ES-I3 (cell line): ENCODE measurements at regions not wholly inside any gene's neighbourhood (a gene's known extent, or its start where the extent isn't known, plus 50 kb on each side); places are given as distances from the start of the nearest gene placed in this dataset.

Experiments
- H3K36me3 ChIP-seq: 2 replicates; pipeline ENCODE4 v1.6.1; 2013; ENCODE audit warnings: mild to moderate bottlenecking, low read length, control low read depth, moderate library complexity; ENCODE audit not compliant: insufficient read depth
- H3K4me1 ChIP-seq: 2 replicates; pipeline ENCODE4 v1.6.1; 2013; ENCODE audit warnings: mild to moderate bottlenecking, control low read depth, low read length; ENCODE audit not compliant: insufficient read depth
- H3K9ac ChIP-seq: 2 replicates; pipeline ENCODE4 v1.6.1; 2013; ENCODE audit warnings: low read depth, mild to moderate bottlenecking, low read length, moderate library complexity
- H3K9me3 ChIP-seq: 2 replicates; pipeline ENCODE4 v1.6.1; 2013; ENCODE audit warnings: mild to moderate bottlenecking, low read length, moderate library complexity; ENCODE audit not compliant: control insufficient read depth, insufficient read depth

DNA sequence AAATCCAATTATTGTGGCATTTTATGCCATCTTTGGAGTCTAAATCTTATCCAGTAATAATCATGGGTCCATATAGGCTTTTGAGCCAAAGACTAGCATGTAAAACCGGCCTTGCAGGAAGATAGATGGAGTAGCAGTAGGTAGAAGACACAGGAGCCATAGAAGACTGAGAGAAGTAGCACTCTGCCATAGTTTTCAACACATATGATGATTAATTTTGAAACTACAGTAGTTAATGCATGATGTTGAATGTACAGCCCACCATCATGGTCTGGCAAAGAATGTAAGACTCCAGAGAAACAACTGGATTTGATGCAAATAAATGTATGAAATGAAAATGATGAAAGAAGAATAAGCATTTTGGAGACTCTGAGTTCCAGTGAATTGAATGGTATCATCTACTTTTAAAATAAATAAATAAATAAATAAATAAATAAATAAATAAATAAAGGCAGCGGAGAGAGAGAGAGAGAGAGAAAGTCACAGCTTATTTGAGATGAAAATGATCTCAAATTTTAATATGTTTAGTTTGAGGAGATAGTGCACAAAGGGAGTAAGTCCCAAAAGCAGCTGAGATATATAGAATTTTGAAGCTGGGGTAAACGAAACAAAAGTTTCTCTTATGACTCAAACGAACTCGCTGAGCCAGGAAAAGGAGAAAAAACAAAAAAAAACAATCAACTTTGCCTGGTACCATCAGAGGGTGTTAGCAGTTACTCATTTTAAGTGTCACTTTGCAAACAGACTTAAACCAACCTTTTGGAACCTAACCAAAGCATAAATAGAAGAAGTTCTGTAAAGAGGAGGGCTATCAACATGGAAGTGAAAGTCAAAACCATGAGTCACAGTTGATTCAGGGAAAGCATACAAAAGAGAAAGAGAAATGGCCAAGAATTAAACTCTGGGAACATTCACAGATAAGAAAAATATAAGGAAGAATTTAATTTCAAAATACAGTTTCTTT, 388.7 kb downstream of the CETN3 start:
- Histone ChIP-seq H3K9ac (no peak overlapping the region; the same call in 1 of the 2 replicates), H3K4me1 (peaks cover 14% of the 10 kb centered on the region), H3K36me3 (no peaks in the 10 kb centered on the region), H3K9me3 (no peaks in the 10 kb centered on the region)

DNA sequence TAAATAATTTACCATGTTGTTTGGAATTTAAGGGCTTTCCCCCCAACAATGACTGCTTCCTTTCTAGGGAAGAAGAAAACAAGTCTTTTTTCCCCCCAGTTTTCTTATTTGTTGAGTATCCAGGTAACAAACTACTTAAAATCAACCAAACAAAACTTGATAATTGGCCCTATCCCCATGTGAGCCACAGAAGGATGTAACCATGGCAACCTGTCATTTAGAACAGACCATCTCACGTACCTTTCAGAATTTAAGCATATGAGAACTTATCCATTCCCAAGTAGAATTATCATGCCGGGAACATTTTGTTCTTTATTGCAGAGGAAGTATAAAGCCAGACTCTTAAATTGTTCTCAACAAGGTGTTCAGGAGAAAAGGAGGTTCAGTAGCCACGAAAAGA, 392.3 kb downstream of the CETN3 start:
- Histone ChIP-seq H3K9me3 (no peaks in the 10 kb centered on the region), H3K4me1 (peaks cover 28% of the 10 kb centered on the region), H3K36me3 (no peaks in the 10 kb centered on the region), H3K9ac (no peak overlapping the region)

DNA sequence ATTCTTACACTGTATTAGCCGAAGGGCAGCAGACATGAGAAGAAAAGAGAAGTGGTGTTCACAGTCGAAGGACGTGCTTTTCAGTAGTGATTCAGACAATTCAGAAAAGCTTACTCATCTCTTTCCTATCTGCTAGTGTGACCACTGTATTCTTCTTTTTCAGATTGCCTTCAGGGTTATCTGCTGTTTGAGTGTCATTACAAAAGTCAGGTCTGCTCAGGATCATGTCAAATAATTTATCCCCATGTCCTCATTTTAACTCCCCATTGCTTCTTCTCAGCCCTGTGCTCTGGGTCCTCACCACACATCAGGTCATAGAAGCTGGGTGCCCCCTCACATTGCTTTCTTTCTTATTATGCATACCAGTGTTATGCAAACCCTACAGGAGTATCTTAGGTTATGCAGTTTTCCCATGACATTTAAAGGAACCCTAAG, 394.0 kb downstream of the CETN3 start:
- Histone ChIP-seq H3K9ac (no peak overlapping the region), H3K36me3 (no peaks in the 10 kb centered on the region), H3K4me1 (peaks cover 28% of the 10 kb centered on the region), H3K9me3 (no peaks in the 10 kb centered on the region)

DNA sequence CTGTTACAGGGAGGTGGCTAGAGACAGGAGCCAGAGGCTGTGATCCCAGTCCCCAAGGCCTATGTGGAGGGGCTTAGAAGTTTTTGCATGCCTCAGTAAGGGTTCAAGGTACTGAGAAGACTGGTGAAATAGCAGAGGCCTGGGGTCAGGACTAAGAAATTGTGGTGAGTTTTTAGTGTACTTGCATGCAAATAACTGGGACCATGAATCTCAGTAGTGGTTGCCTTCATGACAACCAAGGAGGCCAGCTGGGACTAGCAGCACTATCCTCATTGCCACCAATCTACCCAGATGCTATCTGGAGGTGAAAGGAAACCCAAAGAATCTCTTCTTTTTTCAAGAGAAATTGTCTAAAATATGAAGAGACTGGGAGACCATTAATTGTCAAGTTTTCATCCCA, 395.1 kb downstream of the CETN3 start:
- H3K36me3 ChIP-seq = no peaks in the 10 kb centered on the region
- H3K9me3 ChIP-seq = no peaks in the 10 kb centered on the region
- no peak overlapping the region for H3K9ac ChIP-seq
- peaks cover 28% of the 10 kb centered on the region for H3K4me1 ChIP-seq

DNA sequence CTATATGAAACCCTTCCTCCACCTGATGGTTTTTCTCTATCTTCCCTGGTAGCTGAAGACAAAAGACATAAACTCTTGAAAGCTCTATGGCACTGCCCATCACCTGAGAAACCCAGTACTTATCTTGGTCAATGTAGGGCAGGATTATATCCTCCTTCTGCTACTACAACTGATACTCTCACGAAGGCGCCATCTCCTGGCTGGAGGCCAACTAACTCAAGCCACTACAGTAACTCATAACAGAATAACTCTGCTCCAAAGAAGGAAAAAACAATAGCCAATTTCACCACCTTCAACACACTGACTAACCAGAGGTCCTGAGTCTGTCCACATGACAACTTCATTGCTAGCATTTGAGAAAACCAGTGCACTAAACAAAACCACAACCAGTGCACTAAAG, 409.2 kb downstream of the CETN3 start:
- Histone ChIP-seq H3K4me1 (no peaks in the 10 kb centered on the region), H3K9ac (no peak overlapping the region), H3K9me3 (no peaks in the 10 kb centered on the region), H3K36me3 (no peaks in the 10 kb centered on the region)

DNA sequence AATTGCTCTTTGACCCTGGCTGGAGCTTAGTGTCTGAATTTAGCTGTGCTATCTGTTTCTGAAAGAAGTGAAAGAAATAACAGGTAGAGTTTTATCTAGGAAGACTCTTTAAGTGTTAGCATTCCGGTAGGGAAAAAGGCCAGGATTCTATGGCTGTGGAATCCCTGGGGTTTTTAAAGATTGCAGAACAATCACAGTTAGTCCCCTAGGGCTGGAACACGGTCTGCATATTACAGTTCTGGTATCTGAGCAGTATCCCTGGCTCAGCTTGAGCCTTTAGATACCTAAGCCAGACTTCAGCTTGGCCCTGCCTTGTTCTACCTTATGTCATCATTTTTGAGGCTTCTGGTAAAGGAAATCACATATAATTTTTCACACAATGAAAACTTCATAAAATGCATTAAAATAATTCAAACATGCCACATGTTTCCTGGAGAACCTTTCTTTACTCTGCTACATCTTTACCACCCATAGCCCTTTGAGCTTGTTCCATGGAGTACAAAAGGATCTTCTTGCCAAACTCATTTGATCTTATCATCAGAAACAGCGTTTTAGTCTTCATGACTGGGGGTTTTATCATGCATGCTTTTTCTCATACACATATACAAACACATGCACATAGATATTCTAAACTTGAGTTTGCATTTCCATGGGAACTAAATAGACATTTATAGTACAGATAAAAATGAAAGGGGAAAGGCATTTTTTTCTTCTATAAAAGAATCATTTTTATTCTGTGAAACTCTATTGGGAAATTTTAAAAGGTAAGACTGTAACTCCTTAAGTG, 410.8 kb downstream of the CETN3 start:
- Histone ChIP-seq H3K36me3 (no peaks in the 10 kb centered on the region), H3K9ac (no peak overlapping the region), H3K4me1 (no peaks in the 10 kb centered on the region), H3K9me3 (no peaks in the 10 kb centered on the region)

DNA sequence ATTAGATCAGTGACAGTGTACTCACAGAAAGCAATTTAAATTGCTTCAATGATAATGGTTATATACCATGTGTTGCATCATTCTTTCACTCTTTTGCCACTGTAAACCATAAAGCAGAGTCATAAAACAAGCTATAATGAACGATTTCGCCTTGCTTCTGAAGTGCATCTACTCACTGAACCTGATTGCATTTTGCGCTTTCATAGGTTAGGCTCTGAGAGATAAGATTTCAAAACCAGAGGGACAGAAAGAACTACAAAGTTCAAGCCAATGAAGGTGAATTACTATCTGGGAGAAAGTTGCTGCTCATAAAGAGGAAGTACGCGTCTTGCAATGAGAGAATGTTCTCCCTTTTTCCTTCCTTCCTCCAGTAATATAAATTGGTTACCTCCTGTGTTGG, 412.7 kb downstream of the CETN3 start:
- no peaks in the 10 kb centered on the region for H3K9me3 ChIP-seq
- no peaks in the 10 kb centered on the region for H3K36me3 ChIP-seq
- no peaks in the 10 kb centered on the region for H3K4me1 ChIP-seq
- H3K9ac ChIP-seq = no peak overlapping the region

DNA sequence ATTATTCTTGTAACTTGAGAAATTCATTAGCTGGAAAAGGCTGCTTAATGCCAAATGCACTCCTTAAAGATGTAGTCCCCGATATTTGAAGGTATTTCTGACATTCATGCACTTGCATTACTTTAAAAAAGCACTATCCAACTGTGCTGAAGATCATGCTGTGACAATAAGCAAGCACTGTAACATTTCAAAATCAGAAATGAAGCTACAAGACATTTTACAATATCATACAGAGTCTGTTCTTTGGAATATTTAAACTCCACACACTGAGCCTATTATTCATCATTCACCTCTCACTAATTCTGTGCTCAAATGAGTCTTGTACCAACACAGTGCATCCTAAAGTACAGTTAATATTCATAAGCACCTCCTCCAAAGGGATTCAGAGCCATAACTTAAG, 413.2 kb downstream of the CETN3 start:
- H3K36me3 ChIP-seq = no peaks in the 10 kb centered on the region
- no peaks in the 10 kb centered on the region for H3K9me3 ChIP-seq
- no peaks in the 10 kb centered on the region for H3K4me1 ChIP-seq
- no peak overlapping the region for H3K9ac ChIP-seq

DNA sequence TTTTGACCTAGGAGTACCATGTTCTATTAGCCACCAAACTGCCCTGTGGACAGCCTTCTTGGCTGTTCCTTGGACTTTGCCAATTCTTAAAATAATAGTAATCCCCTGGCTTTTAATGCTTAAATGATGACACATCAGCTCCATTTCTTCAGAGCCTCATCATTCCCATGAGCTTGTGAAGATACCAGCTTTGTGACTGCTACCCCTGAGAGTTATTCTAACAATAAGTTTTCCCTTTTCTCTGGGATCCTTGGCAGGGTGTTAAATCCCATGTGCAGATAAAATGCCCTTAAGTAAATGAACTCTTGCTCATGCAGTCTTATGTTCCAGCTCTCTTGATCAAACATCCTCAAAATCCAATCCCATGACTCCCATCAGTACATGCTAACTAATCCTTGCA, 415.3 kb downstream of the CETN3 start:
- H3K9me3 ChIP-seq = no peaks in the 10 kb centered on the region
- H3K9ac ChIP-seq = no peak overlapping the region
- H3K36me3 ChIP-seq = no peaks in the 10 kb centered on the region
- H3K4me1 ChIP-seq = peaks cover 1% of the 10 kb centered on the region; the same call in 1 of the 2 replicates

DNA sequence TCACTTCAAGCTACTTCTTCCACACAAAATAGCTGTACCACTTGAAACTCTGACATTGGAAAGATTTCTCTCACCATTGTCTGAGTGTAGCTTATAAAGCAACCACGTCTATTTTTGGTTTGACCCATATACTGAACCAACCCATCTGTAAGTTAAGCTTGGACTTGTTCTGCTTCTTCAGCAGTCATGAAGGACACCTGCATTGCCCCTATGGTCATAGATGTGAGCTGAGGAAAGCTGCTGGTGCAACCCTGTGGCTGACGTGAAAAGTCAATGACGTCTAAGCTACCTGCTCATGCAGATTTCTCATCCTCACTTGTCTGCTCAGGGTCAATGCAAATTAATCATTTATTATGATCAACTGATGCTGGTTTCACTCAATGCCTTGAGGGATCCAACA, 417.4 kb downstream of the CETN3 start:
- peaks cover 18% of the 10 kb centered on the region; the same call in 1 of the 2 replicates for H3K4me1 ChIP-seq
- H3K9me3 ChIP-seq = no peaks in the 10 kb centered on the region
- H3K9ac ChIP-seq = no peak overlapping the region
- H3K36me3 ChIP-seq = no peaks in the 10 kb centered on the region

DNA sequence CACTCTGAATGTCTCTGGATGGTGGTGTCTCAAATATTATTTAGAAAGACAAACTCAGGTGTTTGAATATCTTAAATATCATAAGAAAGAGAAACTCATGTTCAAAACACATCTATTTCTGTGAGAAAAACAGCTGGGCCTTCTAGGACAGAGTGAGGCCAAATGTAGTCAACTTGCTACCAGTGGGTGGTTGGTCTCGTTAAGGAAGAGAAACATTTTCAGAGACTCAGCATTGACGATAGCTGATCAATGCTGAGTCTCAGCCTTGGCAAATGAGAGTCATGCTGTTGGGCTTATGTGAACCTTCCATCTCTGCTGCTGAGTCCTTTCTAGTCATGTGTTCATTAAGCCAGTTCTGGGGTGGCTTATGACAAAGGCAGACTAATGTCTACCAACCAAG, 418.0 kb downstream of the CETN3 start:
- Histone ChIP-seq H3K4me1 (peaks cover 18% of the 10 kb centered on the region; the same call in 1 of the 2 replicates), H3K9ac (no peak overlapping the region), H3K9me3 (no peaks in the 10 kb centered on the region), H3K36me3 (no peaks in the 10 kb centered on the region)

DNA sequence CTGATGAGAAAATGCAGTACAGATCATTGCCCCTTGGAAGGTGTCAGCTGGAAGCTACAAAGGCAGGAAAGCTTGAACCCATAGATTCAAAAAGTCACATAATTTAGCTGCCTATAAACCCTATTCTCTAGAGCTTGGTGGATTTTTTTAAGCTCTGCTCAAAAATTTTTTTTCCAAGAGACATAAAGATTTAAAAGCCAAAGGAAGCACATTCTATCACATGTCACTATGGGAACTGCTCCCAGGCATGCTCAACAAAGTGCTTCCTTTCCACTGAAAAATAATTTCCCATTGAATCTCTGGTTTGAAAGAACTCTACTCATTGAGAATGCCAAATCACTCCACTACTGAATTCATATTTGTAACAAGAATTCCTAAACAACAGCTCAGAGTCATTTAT, 419.8 kb downstream of the CETN3 start:
- H3K9ac ChIP-seq = no peak overlapping the region
- no peaks in the 10 kb centered on the region for H3K9me3 ChIP-seq
- no peaks in the 10 kb centered on the region for H3K36me3 ChIP-seq
- H3K4me1 ChIP-seq = peaks cover 18% of the 10 kb centered on the region; the same call in 1 of the 2 replicates

DNA sequence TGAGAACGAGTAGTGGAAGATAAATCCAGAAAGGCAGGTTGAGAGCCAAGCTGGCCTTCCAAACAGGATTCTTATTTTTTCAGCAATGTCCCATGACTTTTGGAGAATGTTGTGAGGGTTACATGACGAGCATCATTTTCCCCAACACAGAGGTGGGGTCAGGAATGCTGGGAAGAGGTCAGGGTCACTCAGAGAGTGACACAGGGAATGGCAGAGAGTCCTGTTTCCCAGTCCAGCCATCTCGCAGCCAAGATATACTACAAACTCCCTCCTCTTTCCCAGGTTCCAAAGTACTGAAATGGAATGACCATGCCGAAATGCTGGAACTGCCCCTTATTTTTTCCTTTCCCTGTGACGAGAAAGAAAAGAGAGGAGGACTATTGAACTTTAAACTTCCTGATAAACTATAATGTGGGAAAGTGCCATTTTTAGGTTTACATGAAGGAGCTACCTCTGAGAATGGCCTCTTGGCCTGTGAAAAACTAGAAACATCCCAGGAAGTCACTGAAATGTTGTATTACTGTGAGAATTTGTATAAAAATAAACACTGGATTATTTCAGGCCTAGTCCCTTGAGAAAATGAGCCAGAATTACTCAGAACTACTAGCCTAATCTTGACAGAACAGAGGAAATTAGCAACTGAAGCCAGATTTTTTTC, 420.4 kb downstream of the CETN3 start:
- H3K9ac ChIP-seq = no peak overlapping the region
- no peaks in the 10 kb centered on the region for H3K9me3 ChIP-seq
- no peaks in the 10 kb centered on the region for H3K36me3 ChIP-seq
- peaks cover 18% of the 10 kb centered on the region; the same call in 1 of the 2 replicates for H3K4me1 ChIP-seq

DNA sequence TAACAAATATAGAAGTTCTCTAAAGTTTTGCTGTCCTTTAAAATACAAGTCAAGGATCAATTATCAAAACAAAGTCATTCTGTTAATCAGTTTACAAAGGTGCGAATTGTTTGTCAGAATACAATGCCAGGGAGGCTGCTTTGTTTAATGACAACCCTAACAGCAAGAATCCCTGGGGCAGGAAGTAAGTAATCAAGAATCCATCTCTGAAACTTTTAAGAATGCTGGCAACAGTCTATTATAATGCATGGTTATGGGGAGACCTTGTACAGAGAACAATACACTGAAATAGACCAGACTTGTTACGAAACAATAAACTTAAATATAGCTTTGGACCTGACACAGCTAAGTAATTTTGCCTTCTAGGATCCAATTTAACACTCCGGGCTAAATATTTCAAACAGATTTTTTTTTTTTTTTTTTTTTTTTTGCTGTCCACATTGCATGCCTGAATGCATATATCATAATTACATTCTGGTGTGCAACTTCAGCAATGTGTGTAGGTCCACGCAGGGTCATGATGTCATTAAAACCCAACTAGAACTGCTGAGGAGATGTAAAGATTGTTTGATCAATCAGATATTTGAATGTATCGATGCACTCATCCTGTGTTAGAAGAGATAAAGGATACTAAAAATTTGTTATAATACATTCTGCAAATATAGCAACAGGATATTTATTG, 421.3 kb downstream of the CETN3 start:
- Histone ChIP-seq H3K9me3 (no peaks in the 10 kb centered on the region), H3K36me3 (no peaks in the 10 kb centered on the region), H3K9ac (no peak overlapping the region), H3K4me1 (peaks cover 20% of the 10 kb centered on the region; the same call in 1 of the 2 replicates)
